Panc1 (cell line): ENCODE measurements at regions not wholly inside any gene's neighbourhood (a gene's known extent, or its start where the extent isn't known, plus 50 kb on each side); places are given as distances from the start of the nearest gene placed in this dataset.

ENCODE experiments used
- ATAC-seq: fragments of 200-7000 bp; cut with Tn5 transposase; 2 replicates; pipeline ENCODE4 v1.9.1; 2020; ENCODE audit warnings: mild to moderate bottlenecking, moderate library complexity
- BruUV-seq: library from RNA; stranded (reverse); fragments of 400-500 nt; replicated peaks from 2 replicates; lab custom pipeline; 2021; lab: Mats Ljungman, UMichigan
- CTCF ChIA-PET: fragments of 300-600 bp; sonication (Branson Sonifier 250); formaldehyde crosslinking; loops from one replicate; lab custom pipeline; 2022; ENCODE audit warnings: antibody characterized with exemption; lab: Charles Lee
- POLR2A ChIA-PET: fragments of 300-600 bp; sonication (Branson Sonifier 250); formaldehyde crosslinking; loops from one replicate; lab custom pipeline; 2022; ENCODE audit warnings: antibody characterized with exemption; lab: Charles Lee
- DNase-seq: peaks from one replicate; pipeline ENCODE4 v3.0.0-alpha.2; 2010; ENCODE audit warnings: low read depth, low spot score
- H3K27ac ChIP-seq: 2 replicates; pipeline ENCODE4 v1.5.1; 2011; ENCODE audit warnings: mild to moderate bottlenecking, low read length, inconsistent platforms
- H3K27me3 ChIP-seq: fragments of 200-500 bp; sonication (Bioruptor generic); 2 replicates; pipeline ENCODE4 v1.6.0; 2014; ENCODE audit warnings: low read length, inconsistent platforms; ENCODE audit not compliant: control insufficient read depth, insufficient read depth
- H3K36me3 ChIP-seq: fragments of 200-500 bp; sonication (Bioruptor generic); 2 replicates; pipeline ENCODE4 v1.5.1; 2014; ENCODE audit warnings: inconsistent platforms, mild to moderate bottlenecking, low read length, moderate library complexity; ENCODE audit not compliant: control insufficient read depth, insufficient read depth
- H3K4me1 ChIP-seq: 2 replicates; pipeline ENCODE4 v1.5.1; 2011; ENCODE audit warnings: inconsistent platforms, mild to moderate bottlenecking, low read length, moderate library complexity; ENCODE audit not compliant: control insufficient read depth, insufficient read depth
- H3K4me3 ChIP-seq, 2 experiments: 2 replicates each; pipeline ENCODE4 v1.5.1; 2011 to 2012; ENCODE audit warnings: low read depth in 2 of 2, low read length in 2 of 2, mild to moderate bottlenecking in 2 of 2, inconsistent platforms in 1 of 2, moderate library complexity in 1 of 2
- H3K9me3 ChIP-seq: fragments of 200-500 bp; sonication (Bioruptor generic); 2 replicates; pipeline ENCODE4 v1.5.1; 2014; ENCODE audit warnings: low read depth, mild to moderate bottlenecking, inconsistent platforms, low read length, moderate library complexity; ENCODE audit not compliant: control insufficient read depth, insufficient read depth
- CTCF ChIP-seq: fragments of 450-650 bp; IDR thresholded peaks from 2 replicates; pipeline ENCODE4 v1.5.1; 2017; ENCODE audit warnings: mild to moderate bottlenecking
- POLR2AphosphoS5 ChIP-seq: IDR thresholded peaks from 2 replicates; pipeline ENCODE4 v1.6.1; 2012; ENCODE audit warnings: mild to moderate bottlenecking, low read depth, low read length, moderate library complexity
- REST ChIP-seq, 2 experiments: IDR thresholded peaks; 2 replicates each; pipeline ENCODE4 v1.6.1; 2011 to 2012; ENCODE audit warnings: low read depth in 2 of 2, control low read depth in 1 of 2, low read length in 1 of 2, mild to moderate bottlenecking in 1 of 2, moderate library complexity in 1 of 2; ENCODE audit not compliant: insufficient read depth in 1 of 2
- SIN3A ChIP-seq: IDR thresholded peaks from 2 replicates; pipeline ENCODE4 v1.6.1; 2012; ENCODE audit warnings: low read depth, mild to moderate bottlenecking, low read length, moderate library complexity, borderline replicate concordance; ENCODE audit not compliant: insufficient read depth
- TCF7L2 ChIP-seq: IDR thresholded peaks from 2 replicates; pipeline ENCODE4 v1.6.1; 2011; ENCODE audit warnings: mild to moderate bottlenecking, low read depth, low read length, inconsistent platforms
- in situ Hi-C: cut with HindIII; loops from 2 replicates; pipeline ENCODE4 v1.10.0; 2016; ENCODE audit warnings: low sequenced_read_pairs, low pct_unique_long_range_greater_than_20kb
- intact Hi-C: fragments of 100-400 bp; cut with micrococcal nuclease; formaldehyde crosslinking; loops from one replicate; pipeline ENCODE4 v1.10.0; 2022; ENCODE audit not compliant: unreplicated experiment

GRCh38 chr9:134530724-134531123, 110.9 kb upstream of the COL5A1 start:
- Histone ChIP-seq H3K4me3 (no peak overlapping the region), H3K27ac (no peak overlapping the region), H3K4me1 (no peaks in the 10 kb centered on the region), H3K9me3 (no peaks in the 10 kb centered on the region), H3K27me3 (no peaks in the 10 kb centered on the region), H3K36me3 (no peaks in the 10 kb centered on the region; the same call in 1 of the 2 replicates)
- ChIA-PET POLR2A (no interaction called here), CTCF (interaction anchor here (0.6 kb wide), 1 partner anchor 32 kb away, joined by 3 read pairs; no protein-coding TSS in a partner anchor)
- no peak for ATAC-seq
- no peak for DNase-seq
- intact Hi-C loops (no loop called here), in situ Hi-C loops (no loop called here)
- BruUV-seq = no TSS peak
- TF ChIP-seq CTCF = no peak
- TF ChIP-seq REST (IDR thresholded peaks at IDR 0.05; ENCODE audit: insufficient read depth in 1 of 2, low read depth in 2 of 2, low read length in 1 of 2) = no peak
- no peak for TF ChIP-seq TCF7L2
- no peak for TF ChIP-seq POLR2AphosphoS5
- TF ChIP-seq SIN3A = no peak

DNA sequence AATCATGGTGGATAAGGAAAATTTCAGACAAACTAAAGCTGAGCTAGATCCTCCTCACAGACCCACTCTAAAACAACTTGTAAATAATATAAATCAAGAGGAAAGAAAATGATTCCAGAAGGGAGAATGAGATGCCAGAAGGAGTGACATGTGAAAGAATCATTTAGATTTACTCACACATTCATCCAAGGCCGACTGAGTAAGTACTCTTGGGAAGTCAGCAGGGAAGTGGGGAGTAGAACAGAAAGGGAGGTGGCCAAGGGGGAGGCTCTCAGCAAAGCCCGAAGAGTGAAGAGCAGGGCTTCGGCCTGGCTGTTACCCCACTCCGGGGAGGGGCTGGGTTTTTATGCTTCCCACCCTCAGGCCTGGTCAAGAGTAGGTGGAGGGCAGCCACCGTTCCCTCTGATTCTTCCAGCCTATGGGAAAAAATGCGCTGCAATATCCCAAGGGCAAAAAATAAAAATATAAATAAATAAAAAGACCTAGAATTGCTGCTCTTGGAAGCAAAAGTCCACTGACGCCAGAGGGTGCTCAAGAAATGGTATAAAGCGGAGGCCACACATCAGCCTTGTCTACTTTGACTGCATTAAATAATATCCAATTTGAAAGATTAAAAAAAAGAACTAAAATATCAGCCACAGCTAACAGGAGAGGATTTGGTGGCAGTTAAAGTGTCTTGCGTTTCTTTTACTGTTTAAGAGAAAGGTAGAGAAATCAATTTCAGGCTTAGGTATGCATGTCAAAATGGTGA, 110.2 kb upstream of the COL5A1 start:
- intact Hi-C loops = no loop called here
- H3K9me3 ChIP-seq = no peaks in the 10 kb centered on the region
- CTCF ChIA-PET = no interaction called here

More for the DNA sequence above, 110.2 kb upstream of the COL5A1 start:
- BruUV-seq = no TSS peak
- POLR2A ChIA-PET = no interaction called here
- no peak for DNase-seq
- no peaks in the 10 kb centered on the region; the same call in 1 of the 2 replicates for H3K36me3 ChIP-seq
- no peaks in the 10 kb centered on the region for H3K27me3 ChIP-seq
- H3K4me1 ChIP-seq = no peaks in the 10 kb centered on the region
- H3K4me3 ChIP-seq = no peak overlapping the region
- in situ Hi-C loops = no loop called here
- H3K27ac ChIP-seq = no peak overlapping the region
- TF ChIP-seq TCF7L2 (no peak), POLR2AphosphoS5 (no peak), REST (IDR thresholded peaks at IDR 0.05; ENCODE audit: insufficient read depth in 1 of 2, low read depth in 2 of 2, low read length in 1 of 2) (no peak), CTCF (no peak), SIN3A (no peak)
- no peak for ATAC-seq
